NT2/D1 (cell line): ENCODE measurements at regions not wholly inside any gene's neighbourhood (a gene's known extent, or its start where the extent isn't known, plus 50 kb on each side); places are given as distances from the start of the nearest gene placed in this dataset.

Experiments used
- YY1 ChIP-seq: IDR thresholded peaks from 2 replicates; pipeline ENCODE4 v1.6.1; 2011; ENCODE audit not compliant: insufficient read length, insufficient read depth
- ZNF274 ChIP-seq: IDR thresholded peaks from 2 replicates; pipeline ENCODE4 v1.6.1; 2011; ENCODE audit warnings: mild to moderate bottlenecking, low read depth, low read length

DNA sequence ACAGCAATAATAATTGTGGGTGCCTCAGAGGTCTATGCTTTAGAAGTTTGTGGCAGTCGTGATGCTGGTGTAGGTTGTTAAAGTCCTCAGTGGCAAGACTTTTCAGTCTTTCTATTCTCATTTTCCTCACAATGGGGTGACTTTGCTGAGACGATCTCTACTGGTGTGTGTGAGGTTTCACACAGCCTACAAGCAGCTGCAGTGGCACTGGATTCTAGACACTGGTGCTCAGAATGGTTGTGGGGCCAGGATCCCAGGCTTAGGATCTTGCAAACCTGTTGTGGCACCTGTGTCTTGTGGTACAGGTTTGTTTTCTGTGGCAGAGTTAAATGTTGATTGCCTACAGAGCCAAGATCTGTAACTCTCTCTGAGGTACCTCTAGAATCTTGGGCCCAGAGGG is 581.2 kb downstream of the PTPRC start:
- TF ChIP-seq YY1 (no peak), ZNF274 (no peak)
